ENCODE measurements at regions not wholly inside any gene's neighbourhood (a gene's known extent, or its start where the extent isn't known, plus 50 kb on each side); places are given as distances from the start of the nearest gene placed in this dataset.

DNA sequence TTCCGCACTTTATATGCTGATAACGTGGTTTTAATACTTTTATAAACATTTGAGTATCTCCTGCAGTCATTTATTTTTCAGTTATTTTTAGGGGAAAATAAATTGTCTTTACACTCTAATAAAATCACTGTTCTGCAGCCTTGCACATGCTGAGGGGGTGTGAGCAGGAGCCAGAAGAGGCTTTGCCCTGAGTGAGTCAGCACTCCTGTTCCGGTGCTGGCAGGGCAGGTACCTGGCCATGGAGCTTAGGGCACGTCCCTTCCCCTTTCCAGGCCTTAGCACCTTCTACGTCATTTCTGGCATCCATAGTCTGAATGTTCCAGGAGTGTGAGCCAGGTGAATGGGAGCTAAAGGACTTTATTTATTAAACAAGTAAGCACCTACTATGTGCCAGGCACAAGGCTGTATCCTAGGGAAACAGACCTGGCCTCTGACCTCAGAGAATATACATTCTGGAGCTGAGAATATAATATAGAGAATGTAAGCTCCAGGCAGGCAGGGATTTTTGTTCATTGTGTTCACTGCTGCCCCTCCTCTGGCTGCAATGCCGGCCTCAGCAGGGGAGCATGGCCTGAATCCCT lies 402.9 kb downstream of the PTPRU start:
- DNase-seq: no peak

DNA sequence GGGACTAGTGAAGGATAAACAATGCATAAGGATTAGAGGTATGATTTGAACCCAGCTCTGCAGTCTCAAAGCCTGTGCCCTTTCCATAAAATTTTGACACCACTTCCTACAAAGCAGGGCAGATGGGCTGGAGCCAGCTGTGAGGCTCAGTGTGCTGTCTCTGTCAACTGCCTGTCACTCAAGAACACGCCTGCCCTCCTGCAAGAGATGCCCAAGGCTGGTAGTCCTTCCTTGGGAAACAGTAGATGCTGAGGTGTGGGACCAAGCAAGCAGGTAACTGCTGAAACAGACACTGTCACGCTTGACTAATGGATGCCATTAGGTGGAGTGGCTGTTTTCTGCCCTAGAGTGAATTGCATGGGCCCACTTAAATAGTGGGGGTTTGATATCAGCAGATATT lies 402.0 kb downstream of the PTPRU start:
- DNase-seq: no peak

DNA sequence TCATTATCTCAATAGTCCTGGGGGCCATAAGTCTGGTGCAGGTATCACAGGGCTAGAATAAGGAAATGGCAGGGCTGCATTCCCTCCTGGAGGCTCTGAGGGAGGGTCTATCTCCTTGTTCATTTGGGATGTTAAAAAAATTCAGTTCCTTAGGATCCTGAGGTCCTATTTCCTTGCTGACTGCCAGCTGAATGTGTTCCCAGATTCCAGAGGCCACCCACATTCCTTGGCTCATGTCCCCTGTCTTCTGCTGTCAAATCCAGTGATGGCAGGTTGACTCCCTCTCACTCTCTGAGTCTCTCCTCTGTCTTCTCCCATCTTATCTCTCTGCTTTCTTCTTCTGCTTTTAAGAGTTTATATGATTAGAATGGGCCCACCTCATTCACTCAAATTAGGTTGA lies 400.6 kb downstream of the PTPRU start:
- DNase-seq: no peak

DNA sequence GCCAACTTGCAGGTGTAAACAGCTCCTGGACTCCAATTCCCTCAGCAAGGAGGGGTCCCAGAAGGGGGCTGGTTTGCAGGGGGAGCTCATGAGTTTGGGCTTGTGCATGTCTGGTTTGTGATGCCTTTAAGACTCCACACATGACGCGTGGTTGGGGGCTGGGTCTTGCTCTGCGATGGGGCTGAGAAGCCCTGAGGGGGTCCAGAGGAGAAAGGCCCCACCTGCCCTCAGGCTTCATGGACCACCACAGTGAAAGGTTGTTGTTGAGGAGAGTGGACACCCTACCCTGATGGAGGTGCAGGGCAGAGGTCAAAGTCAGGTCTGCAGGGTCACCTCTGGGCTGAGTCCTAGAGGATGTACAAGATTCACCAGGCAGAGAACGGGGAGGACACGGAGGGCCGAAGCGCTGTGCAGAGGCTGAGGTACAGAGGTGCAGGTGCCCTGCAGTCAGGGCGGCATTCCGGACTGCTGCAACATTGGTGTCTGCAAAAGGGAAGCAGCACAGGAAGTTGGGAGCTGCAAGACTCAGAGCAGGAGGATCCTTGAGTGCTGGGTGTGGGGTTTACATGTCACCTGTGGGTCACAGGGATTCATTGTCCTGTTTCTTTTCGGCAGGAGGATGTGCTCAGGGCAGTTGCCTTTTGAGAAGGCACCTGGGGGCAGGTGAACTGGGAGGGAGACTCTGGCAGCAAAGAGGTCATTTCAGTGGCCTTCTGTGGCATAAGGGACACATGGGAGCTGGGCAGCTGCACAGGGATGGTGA lies 399.4 kb downstream of the PTPRU start:
- no peak for DNase-seq

DNA sequence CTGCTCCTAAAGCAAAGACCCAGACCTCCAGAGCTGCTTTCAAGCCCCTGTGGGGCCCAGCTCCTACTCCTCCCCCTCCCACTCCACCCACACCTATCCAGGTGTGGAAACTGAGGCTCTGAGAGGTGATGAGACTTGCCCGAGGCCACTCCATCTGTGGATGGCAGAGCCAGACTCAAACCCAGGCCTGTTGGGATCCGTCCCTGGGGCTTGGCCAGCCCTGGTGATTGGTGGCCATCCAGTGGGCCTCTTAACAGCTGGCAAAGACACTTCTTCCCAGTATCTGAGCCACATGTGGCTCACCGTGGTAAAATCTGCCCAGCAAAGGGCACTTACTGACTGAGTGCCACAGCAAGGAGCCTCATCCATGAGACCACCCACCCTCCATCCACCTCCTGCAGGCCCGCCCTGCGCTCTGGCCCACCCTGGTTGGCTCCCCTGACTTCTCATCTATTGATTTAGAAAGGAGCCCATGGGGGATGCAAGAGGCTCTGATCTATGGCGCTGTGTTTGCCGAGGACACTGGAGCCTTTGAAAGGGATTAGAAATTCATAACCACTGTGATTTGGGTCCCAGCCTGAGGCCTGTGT lies 398.5 kb downstream of the PTPRU start:
- no peak for DNase-seq

DNA sequence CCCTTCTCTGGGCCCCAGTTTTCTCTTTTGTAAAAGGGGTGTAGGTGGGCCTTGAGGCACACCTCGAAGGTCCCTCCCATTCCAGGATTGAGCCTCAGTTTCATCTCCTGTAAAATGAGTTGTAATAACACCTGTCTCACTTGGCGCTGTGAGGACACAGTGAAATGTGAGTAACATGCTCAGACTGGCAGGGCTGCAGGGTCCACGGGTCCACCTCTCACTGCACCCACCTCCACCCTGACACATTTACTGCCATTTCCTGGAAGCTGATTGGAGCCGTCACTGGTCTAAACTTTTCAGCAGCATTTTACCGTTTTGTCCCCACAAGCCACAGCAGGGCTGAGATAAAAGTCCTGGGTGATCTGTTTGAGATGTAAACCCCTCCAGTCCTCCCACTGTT lies 398.0 kb downstream of the PTPRU start:
- DNase-seq: no peak

DNA sequence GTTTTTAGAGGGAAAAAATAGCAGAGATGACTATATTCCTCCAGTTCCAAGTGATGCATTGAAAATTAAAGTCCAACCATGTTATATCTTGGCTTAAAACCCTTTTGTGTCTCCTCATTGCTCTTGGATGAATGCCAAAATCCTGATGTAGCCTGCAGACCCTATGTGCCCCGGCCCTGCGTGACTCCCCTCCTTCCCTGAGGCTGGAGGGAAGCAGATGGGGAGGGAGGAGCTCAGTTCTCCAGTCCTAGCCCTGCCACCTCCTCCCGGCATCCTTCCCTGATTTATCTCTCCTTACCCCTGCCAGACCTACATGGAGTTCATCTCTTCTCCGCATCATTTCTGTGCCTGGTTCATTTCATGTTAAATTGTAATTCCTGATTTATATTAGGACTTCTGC lies 397.4 kb downstream of the PTPRU start:
- no peak for DNase-seq

DNA sequence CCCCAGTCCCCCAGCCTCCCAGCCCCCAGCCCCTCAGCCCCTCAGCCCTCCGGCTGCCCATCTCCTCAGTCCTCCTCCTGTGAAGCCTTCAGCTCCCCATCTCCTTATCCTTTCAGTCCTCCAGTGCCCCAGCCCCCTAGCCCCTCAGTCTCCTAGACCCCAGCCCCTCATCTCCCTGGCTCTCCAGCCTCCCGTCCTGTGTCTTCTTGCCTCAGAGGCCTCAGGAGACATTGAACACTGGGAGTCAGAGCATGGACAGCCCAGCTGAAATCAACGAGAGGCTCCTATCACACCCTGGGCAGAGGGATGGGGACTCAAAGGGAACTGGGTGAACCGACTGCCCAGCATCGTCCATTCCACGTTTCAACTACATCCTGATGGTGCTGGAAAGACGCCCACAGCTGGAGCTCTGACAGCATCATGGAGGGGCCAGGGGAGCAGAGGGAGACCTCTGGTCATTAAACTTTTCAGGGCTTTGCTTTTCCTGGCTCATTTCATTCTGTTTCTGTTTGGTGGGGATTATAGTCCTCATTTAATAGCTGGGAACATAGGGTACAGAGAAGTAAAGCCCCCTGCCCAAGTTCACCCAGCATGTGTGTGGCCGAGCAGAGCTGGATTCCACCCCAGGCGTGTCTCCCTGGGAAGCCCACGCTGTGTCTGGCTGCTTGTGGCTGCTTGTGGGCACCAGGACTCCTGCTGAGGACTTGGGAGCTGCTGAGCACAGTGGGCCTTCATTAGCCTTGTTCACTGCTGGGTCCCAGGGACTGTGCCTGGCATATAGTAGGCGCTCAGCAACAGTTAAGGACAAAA lies 396.7 kb downstream of the PTPRU start:
- no peak for DNase-seq

DNA sequence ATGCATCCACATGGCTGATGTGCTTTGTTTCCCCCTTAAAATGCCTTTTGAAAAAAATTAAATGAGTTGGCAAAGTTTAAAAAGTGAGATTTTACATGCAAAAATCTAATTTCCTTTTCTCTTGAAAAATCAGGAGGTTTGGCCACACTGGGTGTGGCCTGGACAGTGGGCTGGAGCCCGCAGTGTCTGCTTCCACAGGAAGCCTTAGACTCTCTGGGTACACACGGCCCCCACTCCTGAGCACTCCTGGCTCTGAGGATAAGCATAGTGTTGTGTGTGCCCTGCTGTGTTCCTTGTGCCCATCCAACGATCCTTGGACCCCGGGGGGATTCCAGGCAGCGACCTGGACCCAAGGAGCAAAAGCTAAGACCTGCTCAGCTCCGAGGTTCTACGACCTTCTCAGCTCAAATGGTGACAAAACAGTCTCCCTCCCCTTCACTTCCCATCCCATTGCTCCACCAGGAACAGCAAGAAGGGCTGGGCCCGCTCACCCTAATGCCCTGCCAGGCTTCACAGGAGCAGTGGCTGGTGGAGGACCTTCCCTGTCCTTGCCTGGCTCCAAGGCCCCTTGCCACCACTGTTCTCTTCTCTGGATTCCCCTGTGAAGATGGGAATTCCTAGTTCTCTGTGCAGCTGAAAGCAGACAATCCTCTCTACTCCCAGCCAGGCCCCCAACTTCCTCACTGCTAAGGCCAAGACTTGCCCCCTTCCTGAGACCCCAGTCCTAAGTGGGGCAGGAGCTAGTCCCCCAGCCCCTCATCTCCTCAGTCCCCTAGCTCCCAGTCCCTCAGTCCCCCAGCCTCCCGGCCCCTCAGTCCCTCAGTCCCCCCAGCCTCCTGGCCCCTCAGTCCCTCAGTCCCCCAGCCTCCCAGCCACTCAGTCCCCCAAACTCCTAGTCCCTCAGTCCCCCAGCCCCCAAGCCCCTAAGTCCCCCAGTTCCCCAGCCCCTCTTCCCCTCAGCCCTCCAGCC lies 395.8 kb downstream of the PTPRU start:
- no peak for DNase-seq

DNA sequence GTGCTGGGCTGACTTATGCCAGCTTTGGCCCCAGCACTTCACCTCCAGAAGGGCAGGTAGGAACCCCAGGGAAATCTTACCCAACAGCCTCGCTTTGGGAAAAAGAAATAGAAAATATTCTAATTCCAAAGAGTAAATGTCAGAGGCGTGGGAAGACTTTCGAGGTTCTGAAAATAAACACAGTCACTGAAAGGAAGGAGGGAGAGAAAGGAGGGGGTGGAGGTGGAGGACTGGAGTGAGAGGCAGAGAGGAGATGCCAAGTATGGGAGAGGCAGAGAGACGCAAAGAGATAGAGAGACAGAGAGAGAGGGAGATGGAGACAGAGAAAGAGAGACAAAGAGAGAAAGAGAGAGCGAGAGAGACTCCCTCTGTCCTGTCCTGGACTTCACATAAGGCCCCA lies 395.0 kb downstream of the PTPRU start:
- DNase-seq: no peak

DNA sequence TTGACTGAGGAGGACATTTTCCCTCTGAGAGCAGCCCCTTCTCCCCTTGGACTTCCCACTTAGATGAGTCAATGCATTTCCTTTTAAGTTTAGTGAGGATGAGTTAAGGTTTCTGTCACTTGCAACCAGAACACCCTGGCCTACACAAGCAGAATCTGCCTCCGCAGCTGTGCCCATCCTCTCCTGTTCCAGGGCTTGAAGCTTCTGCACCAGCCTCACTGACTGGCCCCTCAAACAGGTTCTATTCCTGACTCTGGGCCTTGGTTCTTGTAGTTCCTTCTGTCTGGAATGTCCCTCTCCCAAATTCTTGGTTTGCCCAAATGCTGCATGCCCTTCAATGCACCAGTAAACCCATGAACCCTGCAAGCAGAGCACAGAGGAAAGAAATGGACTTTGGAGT lies 394.4 kb downstream of the PTPRU start:
- no peak for DNase-seq

DNA sequence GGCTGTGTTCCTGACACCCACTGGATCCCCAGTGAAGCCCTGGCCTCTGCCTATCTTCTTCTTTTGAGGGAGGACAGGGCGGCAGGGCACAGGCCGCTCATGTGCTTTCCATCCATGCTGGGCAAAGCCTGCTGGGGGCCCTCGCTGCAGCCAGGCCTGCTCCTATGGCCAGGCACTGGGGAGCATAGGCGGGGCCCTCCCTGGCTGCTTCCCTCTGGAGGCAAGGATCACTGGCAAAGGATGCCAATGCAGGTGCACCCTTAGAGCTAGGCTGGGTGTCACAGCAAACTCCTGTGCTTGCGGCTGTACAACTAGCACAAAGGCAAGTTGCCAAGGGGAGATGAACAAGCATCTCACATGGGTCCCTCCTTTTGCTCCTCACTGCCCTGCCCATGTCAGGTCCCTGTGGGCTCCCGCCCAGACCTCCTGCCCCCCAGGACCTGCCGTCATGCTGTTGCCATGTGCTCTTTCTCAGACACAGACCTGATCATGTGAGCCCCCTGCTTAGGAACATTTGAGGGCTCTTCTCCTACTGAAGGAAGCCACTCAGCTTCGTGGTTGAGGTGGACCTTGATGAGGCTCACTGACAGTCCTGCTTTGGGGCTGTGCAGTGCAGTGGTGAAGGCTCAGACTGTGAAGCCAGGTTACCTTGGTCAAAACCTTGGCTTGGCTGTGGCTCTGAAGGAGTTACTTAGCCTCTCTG lies 393.6 kb downstream of the PTPRU start:
- DNase-seq: no peak

DNA sequence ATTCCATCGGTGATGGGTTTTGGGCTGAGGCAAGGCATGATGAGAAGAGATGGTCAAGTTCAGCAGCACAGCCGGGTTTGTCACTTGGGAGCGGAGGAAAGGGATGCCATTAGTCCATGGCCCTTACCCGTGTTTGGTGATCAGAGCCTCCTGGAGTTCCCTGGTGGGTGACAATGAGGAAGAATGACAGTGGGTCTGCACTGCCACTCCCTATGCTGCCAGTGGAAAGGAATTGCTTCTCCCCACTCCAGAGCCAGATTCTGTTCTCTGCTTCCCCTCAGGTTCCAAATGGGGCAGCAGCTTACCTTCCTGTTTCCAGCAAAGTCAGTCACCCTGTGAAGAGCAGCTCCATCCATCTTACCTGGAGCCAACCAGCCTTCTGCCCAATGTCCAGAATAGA lies 393.1 kb downstream of the PTPRU start:
- no peak for DNase-seq

DNA sequence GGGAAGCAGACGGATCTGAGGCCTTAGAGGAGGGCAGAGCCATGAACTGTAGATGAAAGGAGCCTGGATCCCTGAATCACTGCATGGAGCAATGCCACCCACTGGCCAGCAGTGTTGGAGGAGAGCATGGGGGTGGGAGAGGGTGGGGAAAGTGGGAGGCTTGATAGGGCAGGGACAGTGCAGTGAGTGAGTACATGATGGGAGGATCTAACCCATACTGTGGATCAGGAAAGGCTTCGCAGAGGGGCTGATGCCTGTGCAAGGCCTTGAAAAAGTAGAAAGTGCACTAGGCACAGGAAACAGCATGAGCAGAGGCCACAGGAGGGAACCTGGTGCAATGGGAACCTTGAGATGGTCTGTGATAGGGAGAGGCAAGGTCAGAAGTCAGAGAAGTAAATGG lies 391.9 kb downstream of the PTPRU start:
- DNase-seq: no peak

DNA sequence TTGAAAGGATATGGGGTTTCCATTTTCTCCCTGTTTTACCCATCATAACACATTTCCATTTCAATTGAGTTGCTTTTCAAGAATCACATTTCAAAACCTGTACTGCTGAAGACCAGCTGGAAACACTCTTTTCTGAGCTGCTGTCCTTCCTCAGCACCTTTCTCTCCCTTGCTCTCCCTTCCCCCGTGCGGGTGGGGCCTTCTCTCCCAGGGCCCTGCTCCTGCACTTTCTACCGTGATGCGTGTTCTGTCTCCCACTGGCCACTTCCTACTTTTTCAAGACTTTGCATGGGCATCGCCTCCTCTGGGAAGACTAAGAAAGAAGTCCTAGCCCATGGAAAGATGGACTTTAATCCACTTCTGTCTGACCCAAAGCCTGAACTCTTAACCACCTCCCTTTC lies 390.4 kb downstream of the PTPRU start:
- DNase-seq: no peak

DNA sequence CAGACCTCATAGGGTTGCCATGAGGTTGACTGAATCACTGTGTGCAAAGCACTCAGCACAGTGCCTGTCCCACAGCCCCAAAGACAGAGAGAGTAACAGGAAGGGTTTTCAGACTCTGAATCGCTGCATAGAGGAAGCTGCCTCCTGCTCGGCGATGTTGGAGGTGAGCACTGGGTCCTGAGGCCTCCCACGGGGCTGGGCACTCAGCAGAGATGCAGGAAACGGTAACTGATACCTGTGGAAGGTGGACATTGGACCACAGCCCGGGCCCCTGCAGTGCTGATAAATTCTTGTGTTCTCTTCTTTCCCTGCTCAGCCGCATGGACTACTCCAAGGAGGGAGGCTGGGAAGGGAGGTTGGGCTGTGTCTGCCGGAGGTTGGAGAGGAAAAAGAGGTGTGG lies 389.7 kb downstream of the PTPRU start:
- no peak for DNase-seq

DNA sequence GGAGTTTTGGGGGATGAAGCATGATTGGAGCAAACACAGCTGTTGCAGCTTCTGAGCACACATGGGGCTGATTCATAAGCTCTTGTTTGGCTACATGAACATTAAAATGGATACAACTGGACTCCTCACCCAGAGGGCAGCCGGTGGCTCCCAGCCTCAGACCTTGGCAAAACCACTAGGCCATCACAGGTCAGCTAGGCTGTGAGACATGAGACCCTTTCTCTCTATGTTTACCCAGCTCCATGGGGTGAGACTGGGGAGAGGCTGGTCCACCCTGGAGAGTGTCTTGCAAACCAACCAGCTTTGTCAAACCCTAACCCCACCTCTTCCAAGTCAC lies 388.7 kb downstream of the PTPRU start:
- DNase-seq: no peak

DNA sequence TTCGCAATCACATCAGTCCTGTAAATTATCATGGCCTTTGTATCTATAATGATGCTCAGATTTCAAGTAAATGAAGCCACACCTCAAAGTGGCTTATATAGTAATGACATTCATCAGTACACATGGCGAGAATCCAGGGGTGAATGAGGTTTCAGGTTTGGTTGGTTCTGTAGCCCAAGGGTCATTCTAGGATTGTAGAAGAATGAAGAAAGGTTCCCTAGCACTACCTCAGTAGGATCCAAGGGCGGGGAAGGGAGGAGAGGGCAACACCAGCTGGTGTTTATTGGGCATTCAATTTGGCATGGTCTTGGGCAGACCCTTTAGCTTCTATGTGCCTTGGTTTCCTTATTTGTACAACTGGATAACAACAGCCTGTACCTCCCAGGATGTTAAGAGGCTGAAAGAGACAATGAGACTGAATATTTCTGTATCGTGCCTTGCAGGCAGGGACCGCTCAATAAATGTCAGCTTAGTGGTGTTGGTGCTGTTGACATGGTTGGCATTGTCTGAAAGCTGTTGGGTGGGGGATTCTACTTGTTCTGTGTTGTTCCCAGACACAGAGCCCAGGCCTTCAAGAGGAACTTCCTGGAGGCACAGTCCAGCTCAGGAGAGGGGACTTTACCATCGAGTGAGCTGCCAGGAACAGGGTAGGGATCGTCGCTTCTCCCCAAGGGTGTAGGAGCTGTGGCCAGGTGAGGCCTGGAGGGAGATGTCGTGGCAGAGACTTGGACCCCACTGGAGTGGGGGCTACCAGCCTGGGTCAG lies 388.2 kb downstream of the PTPRU start:
- DNase-seq: no peak

DNA sequence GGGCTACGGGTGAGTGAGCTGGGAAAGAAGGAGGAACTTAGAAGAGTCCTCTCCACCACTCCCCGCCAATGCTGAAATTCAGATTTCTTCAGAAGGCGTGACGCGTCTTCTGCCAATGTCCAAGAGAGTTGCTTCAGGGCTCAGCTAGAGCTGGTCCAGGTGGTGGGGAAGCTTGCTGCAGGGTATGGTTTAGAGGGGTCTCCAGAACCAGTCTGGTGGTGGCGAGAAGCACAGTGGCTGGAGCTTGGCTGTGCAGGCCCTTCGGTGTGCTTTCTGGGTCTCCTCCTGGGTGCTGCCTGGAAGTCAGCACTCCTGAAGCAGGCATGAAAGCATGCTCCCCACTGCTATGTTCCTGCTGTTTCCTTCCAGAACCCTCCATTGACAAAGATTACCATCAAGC lies 387.2 kb downstream of the PTPRU start:
- no peak for DNase-seq

DNA sequence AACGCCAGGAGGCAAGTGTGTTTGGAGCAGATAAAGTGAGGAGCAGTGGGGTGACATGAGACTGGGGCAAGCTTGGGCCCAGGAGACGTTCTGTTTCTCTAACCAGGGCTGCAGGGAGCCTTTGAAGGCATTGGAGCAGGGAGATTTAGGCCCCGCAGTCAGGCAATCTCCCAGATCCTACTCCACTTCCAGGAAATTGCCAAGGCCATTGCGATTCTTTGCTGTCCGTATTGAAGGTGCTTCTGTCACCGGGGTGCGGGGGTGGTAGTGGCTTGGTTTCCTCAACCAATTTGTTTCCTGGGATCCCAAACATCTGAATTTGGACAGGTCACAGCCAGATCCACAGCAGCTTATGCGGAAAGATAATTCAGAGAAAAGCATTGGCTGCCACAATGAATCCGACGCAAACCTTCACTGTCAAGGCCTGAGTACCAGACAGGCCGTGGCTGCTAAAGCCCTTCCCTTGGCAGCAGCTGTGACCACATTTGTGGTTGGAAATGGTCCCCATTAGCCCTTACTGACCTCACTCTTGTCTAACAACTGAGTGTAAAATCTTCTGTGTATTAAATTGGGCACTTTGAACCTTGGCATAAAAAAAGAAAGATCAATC lies 385.6 kb downstream of the PTPRU start:
- no peak for DNase-seq

Measured in skin of body (tissue), 1 donor.